ENCODE measurements at regions not wholly inside any gene's neighbourhood (a gene's known extent, or its start where the extent isn't known, plus 50 kb on each side); places are given as distances from the start of the nearest gene placed in this dataset.

DNA sequence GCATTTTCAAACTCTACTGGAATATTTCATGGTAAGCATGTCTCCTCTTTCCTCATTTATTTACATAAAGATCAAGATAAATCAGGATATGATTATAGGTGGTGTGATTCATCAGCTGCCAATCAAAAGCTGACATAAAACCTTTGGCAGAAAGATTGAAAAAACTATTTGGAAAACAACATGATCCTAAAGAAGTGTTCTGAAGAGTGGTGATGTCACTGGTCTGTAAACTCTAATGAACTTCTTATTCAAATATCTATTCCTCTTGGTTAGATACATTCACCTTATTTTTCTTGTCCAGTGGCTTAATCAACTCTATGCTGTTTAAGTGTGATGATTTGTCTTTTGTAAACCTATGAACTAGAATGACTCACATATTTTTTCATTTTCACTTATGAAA is 535.5 kb upstream of the CITED2 start:
- in situ Hi-C loops (cut with HindIII; ENCODE audit: low sequenced_read_pairs), result no loop called here
- no peak for DNase-seq (ENCODE audit: low read depth)
- TF ChIP-seq, protein P1, sequence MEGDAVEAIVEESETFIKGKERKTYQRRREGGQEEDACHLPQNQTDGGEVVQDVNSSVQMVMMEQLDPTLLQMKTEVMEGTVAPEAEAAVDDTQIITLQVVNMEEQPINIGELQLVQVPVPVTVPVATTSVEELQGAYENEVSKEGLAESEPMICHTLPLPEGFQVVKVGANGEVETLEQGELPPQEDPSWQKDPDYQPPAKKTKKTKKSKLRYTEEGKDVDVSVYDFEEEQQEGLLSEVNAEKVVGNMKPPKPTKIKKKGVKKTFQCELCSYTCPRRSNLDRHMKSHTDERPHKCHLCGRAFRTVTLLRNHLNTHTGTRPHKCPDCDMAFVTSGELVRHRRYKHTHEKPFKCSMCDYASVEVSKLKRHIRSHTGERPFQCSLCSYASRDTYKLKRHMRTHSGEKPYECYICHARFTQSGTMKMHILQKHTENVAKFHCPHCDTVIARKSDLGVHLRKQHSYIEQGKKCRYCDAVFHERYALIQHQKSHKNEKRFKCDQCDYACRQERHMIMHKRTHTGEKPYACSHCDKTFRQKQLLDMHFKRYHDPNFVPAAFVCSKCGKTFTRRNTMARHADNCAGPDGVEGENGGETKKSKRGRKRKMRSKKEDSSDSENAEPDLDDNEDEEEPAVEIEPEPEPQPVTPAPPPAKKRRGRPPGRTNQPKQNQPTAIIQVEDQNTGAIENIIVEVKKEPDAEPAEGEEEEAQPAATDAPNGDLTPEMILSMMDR (IDR thresholded peaks at IDR 0.05; ENCODE audit: low read depth, low read length, missing control alignments), result no peak
- H3K4me3 ChIP-seq (ENCODE audit: low read depth, low read length), result no peak overlapping the region

GRCh38 chr6:139905404-139906052 is 531.1 kb upstream of the CITED2 start:
- TF ChIP-seq, protein P1 (IDR thresholded peaks at IDR 0.05; ENCODE audit: low read depth, low read length, missing control alignments), result no peak
- no peak for DNase-seq (ENCODE audit: low read depth)
- no peak overlapping the region for H3K4me3 ChIP-seq (ENCODE audit: low read depth, low read length)
- in situ Hi-C loops (cut with HindIII; ENCODE audit: low sequenced_read_pairs), result no loop called here

GRCh38 chr6:139904568-139904967 is 530.1 kb upstream of the CITED2 start:
- TF ChIP-seq, protein P1 (IDR thresholded peaks at IDR 0.05; ENCODE audit: low read depth, low read length, missing control alignments), result no peak

DNA sequence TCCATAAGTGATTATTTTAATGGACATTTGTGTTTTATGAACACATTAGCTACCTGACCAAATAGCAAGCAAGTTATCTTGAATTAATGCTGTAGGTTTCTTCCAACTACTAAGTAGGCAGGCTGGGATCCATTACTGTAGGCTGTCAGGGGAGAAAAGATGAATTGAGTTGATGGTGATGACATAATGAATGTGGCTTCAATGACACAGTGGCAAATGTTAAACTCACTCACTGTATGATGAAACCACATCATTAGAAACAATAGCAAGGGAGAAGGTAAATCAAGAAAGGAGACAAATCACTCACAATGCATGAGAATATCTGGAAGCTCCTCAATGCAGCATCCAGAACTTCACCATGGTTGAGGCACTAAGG is 529.7 kb upstream of the CITED2 start:
- in situ Hi-C loops (cut with HindIII; ENCODE audit: low sequenced_read_pairs), result no loop called here
- TF ChIP-seq, protein P1 (IDR thresholded peaks at IDR 0.05; ENCODE audit: low read depth, low read length, missing control alignments), result no peak
- no peak overlapping the region for H3K4me3 ChIP-seq (ENCODE audit: low read depth, low read length)
- no peak for DNase-seq (ENCODE audit: low read depth)

More at GRCh38 chr6:139904568-139904967, 530.1 kb upstream of the CITED2 start:
- DNase-seq (ENCODE audit: low read depth), result no peak
- in situ Hi-C loops (cut with HindIII; ENCODE audit: low sequenced_read_pairs), result no loop called here
- H3K4me3 ChIP-seq (ENCODE audit: low read depth, low read length), result no peak overlapping the region

DNA sequence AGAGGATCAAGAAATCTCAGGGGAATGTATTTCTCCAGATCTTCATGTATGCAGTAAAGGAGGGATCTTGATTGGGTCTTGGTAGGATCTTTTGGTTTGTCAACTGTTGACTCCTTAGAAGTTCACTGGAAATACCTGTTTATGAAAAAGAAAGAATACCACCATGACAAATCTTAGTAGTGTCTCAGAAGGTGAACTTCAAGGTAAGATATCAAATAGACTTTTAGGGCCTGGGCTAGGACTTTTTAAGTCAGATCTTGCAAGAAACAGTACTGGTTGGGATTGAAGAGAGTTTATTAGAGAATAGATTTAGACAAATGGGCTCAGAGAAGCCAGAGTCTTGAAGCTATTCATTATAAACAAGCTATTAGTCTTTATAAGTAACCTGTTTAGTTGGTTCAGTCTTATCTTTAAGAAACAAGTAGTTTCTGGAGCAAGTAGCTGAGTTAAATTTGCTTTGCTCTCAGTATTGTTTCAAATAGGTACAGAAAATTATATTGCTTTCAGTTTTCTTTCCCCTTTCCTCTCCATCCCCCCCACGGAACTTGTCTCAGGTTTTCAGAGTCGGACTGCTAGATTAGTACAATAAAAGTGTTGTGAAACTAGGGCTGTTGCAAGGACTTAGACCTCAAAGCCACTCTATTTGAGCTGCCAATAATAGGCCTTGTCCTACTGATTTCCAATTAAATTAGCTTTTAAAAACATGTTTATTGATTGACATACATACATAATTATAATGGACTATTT is 529.1 kb upstream of the CITED2 start:
- in situ Hi-C loops (cut with HindIII; ENCODE audit: low sequenced_read_pairs), result no loop called here
- DNase-seq (ENCODE audit: low read depth), result no peak
- H3K4me3 ChIP-seq (ENCODE audit: low read depth, low read length), result no peak overlapping the region
- TF ChIP-seq, protein P1 (IDR thresholded peaks at IDR 0.05; ENCODE audit: low read depth, low read length, missing control alignments), result no peak

DNA sequence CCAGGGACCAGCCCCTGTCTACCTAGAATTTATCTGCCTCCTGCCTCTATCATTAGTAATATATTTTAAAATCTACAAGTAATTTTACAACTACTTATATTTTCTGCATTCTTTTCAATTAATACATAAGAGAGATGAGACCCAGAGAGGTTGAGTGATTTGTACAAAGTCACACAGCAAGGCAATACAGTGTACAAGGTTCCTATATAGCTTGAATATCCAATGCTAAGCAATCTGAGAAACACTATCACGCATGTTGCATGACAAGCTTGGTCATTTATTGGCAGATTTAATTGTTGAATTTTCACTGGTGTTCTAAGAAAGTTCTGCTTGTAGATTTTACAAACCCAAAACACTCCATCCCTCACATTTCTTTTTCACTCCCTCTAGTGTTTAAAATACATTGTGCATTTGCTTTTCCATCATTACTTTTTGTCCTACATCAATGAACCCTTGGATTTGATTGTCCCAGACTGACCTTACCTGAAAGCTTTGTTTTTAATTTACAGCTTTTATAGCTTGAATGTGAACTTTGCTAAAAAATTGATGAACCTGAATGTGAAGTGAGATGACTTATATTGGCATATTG is 520.9 kb upstream of the CITED2 start:
- no peak for DNase-seq (ENCODE audit: low read depth)
- TF ChIP-seq, protein P1 (IDR thresholded peaks at IDR 0.05; ENCODE audit: low read depth, low read length, missing control alignments), result no peak
- in situ Hi-C loops (cut with HindIII; ENCODE audit: low sequenced_read_pairs), result no loop called here
- H3K4me3 ChIP-seq (ENCODE audit: low read depth, low read length), result no peak overlapping the region
